Cardiac fibroblast (primary cell): ENCODE measurements at regions not wholly inside any gene's neighbourhood (a gene's known extent, or its start where the extent isn't known, plus 50 kb on each side); places are given as distances from the start of the nearest gene placed in this dataset.
A peak's percentile ranks its signal among the peaks of the same experiment; 100 is the strongest.

ENCODE experiments used
- DNase-seq, 2 donors: peaks; one replicate each; pipeline versions ENCODE4 v3.0.0 to v3.0.0-alpha.2; 2010; ENCODE audit warnings: low read depth in 2 of 2
- H3K4me3 ChIP-seq, 2 donors: replicated peaks in 1 of 2; 1 replicate in 1 of 2; 2 replicates in 1 of 2; pipeline ENCODE4 v1.5.1; 2011; ENCODE audit warnings: low read depth in 2 of 2, low read length in 2 of 2, mild to moderate bottlenecking in 2 of 2, moderate library complexity in 1 of 2
- CTCF ChIP-seq: IDR thresholded peaks from one replicate; pipeline ENCODE4 v1.5.1; 2011; ENCODE audit warnings: low read depth, mild to moderate bottlenecking, low read length, inconsistent platforms

GRCh38 chr11:103539166-103539565, 429.9 kb downstream of the DYNC2H1 start:
- no peak for TF ChIP-seq CTCF
- DNase-seq: no peak
- no peak overlapping the region for H3K4me3 ChIP-seq

- no peak for DNase-seq
Measured at GRCh38 chr11:103541186-103541795, 432.1 kb downstream of the DYNC2H1 start.

GRCh38 chr11:103542851-103543250, 433.6 kb downstream of the DYNC2H1 start:
- no peak for DNase-seq
- no peak for TF ChIP-seq CTCF
- H3K4me3 ChIP-seq: no peak overlapping the region

More at GRCh38 chr11:103541186-103541795, 432.1 kb downstream of the DYNC2H1 start:
- TF ChIP-seq CTCF: no peak
- H3K4me3 ChIP-seq: no peak overlapping the region

GRCh38 chr11:103543456-103543855, 434.2 kb downstream of the DYNC2H1 start:
- DNase-seq: no peak
- H3K4me3 ChIP-seq: no peak overlapping the region
- TF ChIP-seq CTCF: no peak

- no peak for DNase-seq
- TF ChIP-seq CTCF: no peak
- no peak overlapping the region for H3K4me3 ChIP-seq
Measured at GRCh38 chr11:103544874-103545273, 435.6 kb downstream of the DYNC2H1 start.

- no peak overlapping the region for H3K4me3 ChIP-seq
- DNase-seq: no peak
- TF ChIP-seq CTCF: no peak
Measured at GRCh38 chr11:103545551-103545950, 436.3 kb downstream of the DYNC2H1 start.

- H3K4me3 ChIP-seq: no peak overlapping the region
- DNase-seq: peak in 1 of 2 donors; percentile 57
- no peak for TF ChIP-seq CTCF
Measured at GRCh38 chr11:103546236-103546635, 437.0 kb downstream of the DYNC2H1 start.
